ENCODE measurements at regions not wholly inside any gene's neighbourhood (a gene's known extent, or its start where the extent isn't known, plus 50 kb on each side); places are given as distances from the start of the nearest gene placed in this dataset.

DNA sequence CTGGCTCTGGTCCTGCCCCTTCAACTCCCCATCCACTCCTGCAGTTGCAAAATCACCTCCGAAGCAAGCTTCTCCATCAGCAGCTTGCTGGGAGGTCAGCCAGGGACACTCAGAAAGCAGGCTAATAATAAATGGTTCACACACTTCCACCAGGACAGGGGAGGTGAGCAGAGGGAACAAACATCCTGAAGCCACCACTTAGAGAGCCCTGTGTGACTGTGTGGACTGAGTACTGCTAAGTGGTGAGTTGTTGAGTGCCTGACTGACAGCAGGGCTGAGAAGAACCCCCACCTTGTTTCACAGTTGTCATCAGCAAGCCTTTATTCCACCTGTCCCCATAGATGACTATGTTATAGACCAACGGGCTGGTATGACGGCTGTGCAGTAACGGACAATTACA, 213.9 kb downstream of the CBLN1 start:
- POLR2A ChIA-PET: no interaction called here
- DNase-seq (ENCODE audit: low read depth): no peak
- H3K27me3 ChIP-seq (ENCODE audit: control insufficient read depth, insufficient read depth, low read length): no peaks in the 10 kb centered on the region
- TF ChIP-seq, protein P1, sequence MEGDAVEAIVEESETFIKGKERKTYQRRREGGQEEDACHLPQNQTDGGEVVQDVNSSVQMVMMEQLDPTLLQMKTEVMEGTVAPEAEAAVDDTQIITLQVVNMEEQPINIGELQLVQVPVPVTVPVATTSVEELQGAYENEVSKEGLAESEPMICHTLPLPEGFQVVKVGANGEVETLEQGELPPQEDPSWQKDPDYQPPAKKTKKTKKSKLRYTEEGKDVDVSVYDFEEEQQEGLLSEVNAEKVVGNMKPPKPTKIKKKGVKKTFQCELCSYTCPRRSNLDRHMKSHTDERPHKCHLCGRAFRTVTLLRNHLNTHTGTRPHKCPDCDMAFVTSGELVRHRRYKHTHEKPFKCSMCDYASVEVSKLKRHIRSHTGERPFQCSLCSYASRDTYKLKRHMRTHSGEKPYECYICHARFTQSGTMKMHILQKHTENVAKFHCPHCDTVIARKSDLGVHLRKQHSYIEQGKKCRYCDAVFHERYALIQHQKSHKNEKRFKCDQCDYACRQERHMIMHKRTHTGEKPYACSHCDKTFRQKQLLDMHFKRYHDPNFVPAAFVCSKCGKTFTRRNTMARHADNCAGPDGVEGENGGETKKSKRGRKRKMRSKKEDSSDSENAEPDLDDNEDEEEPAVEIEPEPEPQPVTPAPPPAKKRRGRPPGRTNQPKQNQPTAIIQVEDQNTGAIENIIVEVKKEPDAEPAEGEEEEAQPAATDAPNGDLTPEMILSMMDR (IDR thresholded peaks at IDR 0.05; ENCODE audit: insufficient read depth, low read depth, low read length): no peak
- CTCF ChIA-PET: no interaction called here
- no peak overlapping the region for H3K4me3 ChIP-seq (ENCODE audit: low read depth, low read length)
- no peaks in the 10 kb centered on the region for H3K36me3 ChIP-seq (ENCODE audit: control insufficient read depth, insufficient read depth, low read length)

DNA sequence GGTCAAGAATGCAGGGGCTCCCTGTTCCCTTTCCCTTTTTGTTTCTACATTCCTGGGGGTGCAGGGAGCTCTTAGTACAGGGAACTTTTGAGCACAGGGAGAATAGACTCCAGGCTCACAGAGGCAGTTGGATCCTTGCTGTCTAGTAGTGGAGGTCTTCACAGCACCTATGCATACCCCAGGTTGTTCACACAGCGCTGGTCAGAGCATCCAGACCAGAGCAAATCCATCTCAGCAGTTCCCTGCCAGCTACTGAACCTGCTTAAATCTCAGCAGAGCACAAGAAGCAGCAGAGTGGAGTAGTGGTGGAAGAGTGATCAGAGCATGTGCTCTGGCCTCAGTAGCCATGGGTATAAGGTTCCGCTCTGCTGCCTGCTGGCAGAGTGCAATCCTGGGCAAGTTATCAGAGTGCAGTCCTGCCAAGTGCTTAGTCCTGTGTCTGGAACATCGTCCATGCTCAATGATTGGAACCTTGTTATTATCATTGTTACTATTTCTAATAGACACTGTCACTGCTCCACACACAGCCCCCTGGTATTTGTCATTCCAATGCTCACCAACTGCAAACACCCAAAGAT, 220.4 kb downstream of the CBLN1 start:
- Histone ChIP-seq H3K36me3 (ENCODE audit: control insufficient read depth, insufficient read depth, low read length) (no peaks in the 10 kb centered on the region), H3K27me3 (ENCODE audit: control insufficient read depth, insufficient read depth, low read length) (no peaks in the 10 kb centered on the region), H3K4me3 (ENCODE audit: low read depth, low read length) (no peak overlapping the region)
- TF ChIP-seq, protein P1 (IDR thresholded peaks at IDR 0.05; ENCODE audit: insufficient read depth, low read depth, low read length): no peak
- DNase-seq (ENCODE audit: low read depth): no peak
- ChIA-PET CTCF (no interaction called here), POLR2A (no interaction called here)

DNA sequence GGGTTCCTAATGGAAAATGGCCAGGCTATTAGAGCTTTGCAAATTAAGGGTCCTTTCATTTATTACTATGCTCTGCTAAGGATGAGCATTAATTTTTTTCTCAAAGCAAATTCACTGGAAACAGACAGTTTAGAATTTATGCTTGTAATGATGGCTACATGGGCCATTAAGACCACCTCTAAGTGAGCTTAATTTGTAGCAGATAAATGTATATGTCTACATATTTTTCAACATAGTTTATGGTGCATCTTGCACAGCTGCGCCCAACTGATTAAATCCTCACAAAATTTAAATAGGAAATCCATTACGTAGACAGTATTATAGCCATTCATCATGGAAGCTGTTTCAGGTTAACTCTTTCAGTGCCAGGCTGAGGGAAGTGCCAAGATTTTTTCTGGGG, 220.9 kb downstream of the CBLN1 start:
- POLR2A ChIA-PET: no interaction called here
- CTCF ChIA-PET: no interaction called here
- TF ChIP-seq, protein P1 (IDR thresholded peaks at IDR 0.05; ENCODE audit: insufficient read depth, low read depth, low read length): no peak
- H3K4me3 ChIP-seq (ENCODE audit: low read depth, low read length): no peak overlapping the region
- no peak for DNase-seq (ENCODE audit: low read depth)
- H3K27me3 ChIP-seq (ENCODE audit: control insufficient read depth, insufficient read depth, low read length): no peaks in the 10 kb centered on the region
- H3K36me3 ChIP-seq (ENCODE audit: control insufficient read depth, insufficient read depth, low read length): no peaks in the 10 kb centered on the region

DNA sequence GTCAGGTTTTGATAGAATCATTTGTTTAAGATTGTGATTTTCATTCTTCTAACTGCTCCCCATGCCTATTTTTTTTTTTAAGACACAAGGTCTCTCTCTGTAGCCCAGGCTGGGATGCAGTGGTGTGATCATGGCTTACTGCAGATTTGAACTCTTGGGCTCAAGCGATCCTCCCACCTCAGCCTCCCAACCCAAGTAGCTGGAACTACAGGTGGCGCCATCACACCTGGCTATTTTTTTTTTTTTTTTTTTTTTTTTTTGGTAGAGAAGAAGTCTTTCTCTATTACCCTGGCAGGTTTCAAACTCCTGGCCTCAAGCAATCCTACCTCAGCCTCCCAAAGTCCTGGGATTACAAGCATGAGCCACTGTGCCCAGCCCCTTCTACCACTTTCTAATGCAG, 223.3 kb downstream of the CBLN1 start:
- Histone ChIP-seq H3K36me3 (ENCODE audit: control insufficient read depth, insufficient read depth, low read length) (no peaks in the 10 kb centered on the region), H3K4me3 (ENCODE audit: low read depth, low read length) (no peak overlapping the region), H3K27me3 (ENCODE audit: control insufficient read depth, insufficient read depth, low read length) (no peaks in the 10 kb centered on the region)
- POLR2A ChIA-PET: no interaction called here
- no peak for DNase-seq (ENCODE audit: low read depth)
- CTCF ChIA-PET: no interaction called here
- TF ChIP-seq, protein P1 (IDR thresholded peaks at IDR 0.05; ENCODE audit: insufficient read depth, low read depth, low read length): no peak

DNA sequence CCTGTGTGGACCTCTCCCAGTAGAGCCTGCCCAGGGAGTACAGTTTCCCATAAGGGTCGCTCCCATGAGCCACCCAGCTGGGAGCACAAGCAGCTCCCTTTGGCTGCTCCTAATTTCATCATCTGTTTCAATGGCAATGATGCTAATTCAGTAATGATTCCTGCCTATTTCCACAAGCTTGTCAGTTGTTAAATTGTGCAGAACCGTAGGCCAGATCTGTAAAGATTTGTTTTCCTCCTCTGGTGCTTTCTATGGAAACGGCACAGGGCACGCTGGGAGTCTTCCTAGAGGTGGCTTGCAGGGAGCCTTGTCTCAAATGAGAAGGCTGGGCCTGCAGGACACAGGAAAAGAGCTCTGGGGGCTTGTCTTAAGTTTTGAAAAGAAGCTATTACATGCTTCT, 223.7 kb downstream of the CBLN1 start:
- ChIA-PET CTCF (no interaction called here), POLR2A (no interaction called here)
- H3K4me3 ChIP-seq (ENCODE audit: low read depth, low read length): no peak overlapping the region
- TF ChIP-seq, protein P1 (IDR thresholded peaks at IDR 0.05; ENCODE audit: insufficient read depth, low read depth, low read length): no peak
- no peaks in the 10 kb centered on the region for H3K36me3 ChIP-seq (ENCODE audit: control insufficient read depth, insufficient read depth, low read length)
- DNase-seq (ENCODE audit: low read depth): no peak
- no peaks in the 10 kb centered on the region for H3K27me3 ChIP-seq (ENCODE audit: control insufficient read depth, insufficient read depth, low read length)

All from BJ (cell line).